CD4-positive, alpha-beta T cell treated with Interleukin-10 for 1 hour (primary cell): ENCODE measurements at regions not wholly inside any gene's neighbourhood (a gene's known extent, or its start where the extent isn't known, plus 50 kb on each side); places are given as distances from the start of the nearest gene placed in this dataset.
"Not testable (repeated sequence)": the region's sequence is repeated elsewhere in the genome, so short reads cannot be mapped to it uniquely, and the experiment has no call there.

ENCODE experiments used
- DNase-seq: peaks from one replicate; pipeline ENCODE4 v3.0.0-alpha.2; 2020

GRCh38 chr10:100642295-100642994 is 102.9 kb upstream of the PAX2 start:
- DNase-seq: no peak

- no peak for DNase-seq
These were observed 100.3 kb upstream of the PAX2 start for GRCh38 chr10:100645091-100645490.

GRCh38 chr10:100645613-100646392 is 99.6 kb upstream of the PAX2 start:
- no peak for DNase-seq

GRCh38 chr10:100647928-100648327 is 97.5 kb upstream of the PAX2 start:
- DNase-seq: no peak

GRCh38 chr10:100650693-100651092 is 94.7 kb upstream of the PAX2 start:
- DNase-seq: no peak

- not testable (repeated sequence) for DNase-seq
These were observed 94.3 kb upstream of the PAX2 start for GRCh38 chr10:100651099-100651498.

GRCh38 chr10:100651916-100652315 is 93.5 kb upstream of the PAX2 start:
- DNase-seq: no peak

- no peak for DNase-seq
These were observed 92.8 kb upstream of the PAX2 start for GRCh38 chr10:100652406-100653135.

- DNase-seq: no peak
These were observed 92.0 kb upstream of the PAX2 start for GRCh38 chr10:100653238-100653956.

- DNase-seq: peak; percentile 14
These were observed 91.2 kb upstream of the PAX2 start for GRCh38 chr10:100653957-100654781.

GRCh38 chr10:100654782-100655325 is 90.5 kb upstream of the PAX2 start:
- DNase-seq: no peak

GRCh38 chr10:100655326-100655759 is 90.0 kb upstream of the PAX2 start:
- no peak for DNase-seq

- no peak for DNase-seq
These were observed 89.5 kb upstream of the PAX2 start for GRCh38 chr10:100655760-100656421.

GRCh38 chr10:100656454-100656853 is 88.9 kb upstream of the PAX2 start:
- no peak for DNase-seq

GRCh38 chr10:100658269-100658668 is 87.1 kb upstream of the PAX2 start:
- DNase-seq: no peak

GRCh38 chr10:100659361-100660098 is 85.9 kb upstream of the PAX2 start:
- DNase-seq: no peak

GRCh38 chr10:100660365-100660764 is 85.0 kb upstream of the PAX2 start:
- DNase-seq: no peak

- no peak for DNase-seq
These were observed 84.4 kb upstream of the PAX2 start for GRCh38 chr10:100660945-100661344.

- no peak for DNase-seq
These were observed 83.9 kb upstream of the PAX2 start for GRCh38 chr10:100661520-100661919.

- no peak for DNase-seq
These were observed 83.3 kb upstream of the PAX2 start for GRCh38 chr10:100662067-100662466.
